Osteocyte (in vitro differentiated cells): ENCODE measurements at regions not wholly inside any gene's neighbourhood (a gene's known extent, or its start where the extent isn't known, plus 50 kb on each side); places are given as distances from the start of the nearest gene placed in this dataset.

Experiments used
- DNase-seq: peaks from one replicate; pipeline ENCODE4 v3.0.0; 2021; ENCODE audit warnings: mixed read lengths; ENCODE audit not compliant: unreplicated experiment; ENCODE audit errors: extremely low spot score
- H3K27ac Mint-ChIP-seq: one replicate; pipeline ENCODE4 v1.8.0; 2021; ENCODE audit warnings: mild to moderate bottlenecking, mixed read lengths; ENCODE audit not compliant: unreplicated experiment
- H3K27me3 Mint-ChIP-seq: one replicate; pipeline ENCODE4 v1.8.0; 2021; ENCODE audit warnings: mixed read lengths; ENCODE audit not compliant: unreplicated experiment
- H3K36me3 Mint-ChIP-seq: one replicate; pipeline ENCODE4 v1.8.0; 2021; ENCODE audit warnings: mixed read lengths; ENCODE audit not compliant: unreplicated experiment
- H3K4me1 Mint-ChIP-seq: one replicate; pipeline ENCODE4 v1.8.0; 2021; ENCODE audit warnings: mixed read lengths; ENCODE audit not compliant: unreplicated experiment
- H3K4me3 Mint-ChIP-seq: one replicate; pipeline ENCODE4 v1.8.0; 2021; ENCODE audit warnings: mild to moderate bottlenecking, moderate library complexity, mixed read lengths; ENCODE audit not compliant: unreplicated experiment
- H3K9me3 Mint-ChIP-seq: one replicate; pipeline ENCODE4 v1.8.0; 2021; ENCODE audit warnings: mixed read lengths; ENCODE audit not compliant: unreplicated experiment
- CTCF ChIP-seq: fragments of 200-600 bp; sonication (generic); IDR thresholded peaks from 2 replicates; pipeline ENCODE4 v1.5.0; 2021; ENCODE audit warnings: antibody characterized with exemption, mild to moderate bottlenecking, moderate library complexity

- TF ChIP-seq CTCF = no peak
- no peak overlapping the region for H3K4me3 Mint-ChIP-seq
- peaks cover 2% of the 10 kb centered on the region for H3K36me3 Mint-ChIP-seq
- peaks cover 3% of the 10 kb centered on the region for H3K27me3 Mint-ChIP-seq
- peaks cover 51% of the 10 kb centered on the region for H3K4me1 Mint-ChIP-seq
- peak overlapping the region; percentile 98 for H3K27ac Mint-ChIP-seq
- no peaks in the 10 kb centered on the region for H3K9me3 Mint-ChIP-seq
- no peak for DNase-seq
Observed at GRCh38 chr10:10642189-10642588, 375.5 kb upstream of the CELF2 start.

- peak overlapping the region; percentile 98 for H3K27ac Mint-ChIP-seq
- TF ChIP-seq CTCF = no peak
- peaks cover 2% of the 10 kb centered on the region for H3K36me3 Mint-ChIP-seq
- H3K27me3 Mint-ChIP-seq = peaks cover 3% of the 10 kb centered on the region
- H3K4me3 Mint-ChIP-seq = no peak overlapping the region
- DNase-seq = no peak
- H3K4me1 Mint-ChIP-seq = peaks cover 53% of the 10 kb centered on the region
- no peaks in the 10 kb centered on the region for H3K9me3 Mint-ChIP-seq
Observed at GRCh38 chr10:10642751-10643150, 374.9 kb upstream of the CELF2 start.

GRCh38 chr10:10644008-10644646 lies 373.5 kb upstream of the CELF2 start:
- Mint-ChIP-seq H3K9me3 (peaks cover 8% of the 10 kb centered on the region), H3K4me1 (peaks cover 53% of the 10 kb centered on the region), H3K4me3 (peak overlapping the region; percentile 45), H3K27me3 (peaks cover 3% of the 10 kb centered on the region), H3K27ac (peak overlapping the region; percentile 98), H3K36me3 (peaks cover 2% of the 10 kb centered on the region)
- DNase-seq = no peak
- TF ChIP-seq CTCF = no peak

- peaks cover 53% of the 10 kb centered on the region for H3K4me1 Mint-ChIP-seq
- H3K4me3 Mint-ChIP-seq = peak overlapping the region; percentile 45
- H3K36me3 Mint-ChIP-seq = peaks cover 2% of the 10 kb centered on the region
- H3K9me3 Mint-ChIP-seq = peaks cover 8% of the 10 kb centered on the region
- TF ChIP-seq CTCF = peak; percentile 10
- H3K27ac Mint-ChIP-seq = peak overlapping the region; percentile 98
- no peak for DNase-seq
- peaks cover 3% of the 10 kb centered on the region for H3K27me3 Mint-ChIP-seq
Observed at GRCh38 chr10:10644676-10645385, 372.8 kb upstream of the CELF2 start.

GRCh38 chr10:10647331-10647730 lies 370.3 kb upstream of the CELF2 start:
- no peaks in the 10 kb centered on the region for H3K27me3 Mint-ChIP-seq
- no peak for DNase-seq
- H3K9me3 Mint-ChIP-seq = peaks cover 14% of the 10 kb centered on the region
- H3K4me1 Mint-ChIP-seq = peaks cover 47% of the 10 kb centered on the region
- H3K36me3 Mint-ChIP-seq = no peaks in the 10 kb centered on the region
- no peak overlapping the region for H3K4me3 Mint-ChIP-seq
- TF ChIP-seq CTCF = no peak
- H3K27ac Mint-ChIP-seq = no peak overlapping the region
